ENCODE measurements at regions not wholly inside any gene's neighbourhood (a gene's known extent, or its start where the extent isn't known, plus 50 kb on each side); places are given as distances from the start of the nearest gene placed in this dataset.

DNA sequence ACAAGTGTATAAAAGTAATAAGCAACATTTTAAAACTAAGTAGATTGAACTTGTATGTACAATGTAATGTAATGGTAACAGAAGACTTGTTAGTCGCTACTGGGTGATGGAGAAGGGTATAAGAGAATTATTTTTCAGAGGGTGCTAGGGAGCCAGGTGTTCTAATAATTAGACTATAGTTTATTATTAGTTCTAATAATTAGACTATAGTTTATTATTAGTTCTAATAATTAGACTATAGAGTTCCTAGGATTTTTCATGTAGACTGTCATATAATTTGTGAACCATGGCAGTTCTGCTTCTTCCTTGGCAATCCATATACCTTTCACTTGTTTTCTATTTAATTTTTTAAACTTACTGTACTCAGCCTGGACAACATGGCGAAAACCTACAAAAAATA is 117.3 kb upstream of the TSPAN5 start:
- Mint-ChIP-seq H3K9me3 (no peaks in the 10 kb centered on the region), H3K4me3 (no peak overlapping the region), H3K27ac (no peak overlapping the region), H3K27me3 (ENCODE audit: insufficient read depth, low read depth) (peaks cover 4% of the 10 kb centered on the region), H3K4me1 (peaks cover 4% of the 10 kb centered on the region), H3K36me3 (no peaks in the 10 kb centered on the region)
- DNase-seq (ENCODE audit: low spot score), result no peak
- H3F3A ChIP-seq (ENCODE audit: low read depth), result no peaks in the 10 kb centered on the region
- no peaks in the 10 kb centered on the region for H3K27me3 ChIP-seq
- H4K20me1 ChIP-seq (ENCODE audit: low read depth), result no peaks in the 10 kb centered on the region
- H3K79me2 ChIP-seq (ENCODE audit: low read depth), result no peaks in the 10 kb centered on the region
- no peak overlapping the region for H3K4me2 ChIP-seq
- no peaks in the 10 kb centered on the region for H3K9me3 ChIP-seq (ENCODE audit: low read depth)
- H3K9ac ChIP-seq, result no peak overlapping the region
- H3K27ac ChIP-seq, result no peak overlapping the region
- peaks cover 7% of the 10 kb centered on the region for H3K4me1 ChIP-seq
- no peak overlapping the region for H3K4me3 ChIP-seq
- no peaks in the 10 kb centered on the region for H3K36me3 ChIP-seq
- TF ChIP-seq EZH2 (IDR thresholded peaks at IDR 0.05) (no peak), EZH2phosphoT487 (IDR thresholded peaks at IDR 0.05) (no peak)
- TF ChIP-seq, protein P1, sequence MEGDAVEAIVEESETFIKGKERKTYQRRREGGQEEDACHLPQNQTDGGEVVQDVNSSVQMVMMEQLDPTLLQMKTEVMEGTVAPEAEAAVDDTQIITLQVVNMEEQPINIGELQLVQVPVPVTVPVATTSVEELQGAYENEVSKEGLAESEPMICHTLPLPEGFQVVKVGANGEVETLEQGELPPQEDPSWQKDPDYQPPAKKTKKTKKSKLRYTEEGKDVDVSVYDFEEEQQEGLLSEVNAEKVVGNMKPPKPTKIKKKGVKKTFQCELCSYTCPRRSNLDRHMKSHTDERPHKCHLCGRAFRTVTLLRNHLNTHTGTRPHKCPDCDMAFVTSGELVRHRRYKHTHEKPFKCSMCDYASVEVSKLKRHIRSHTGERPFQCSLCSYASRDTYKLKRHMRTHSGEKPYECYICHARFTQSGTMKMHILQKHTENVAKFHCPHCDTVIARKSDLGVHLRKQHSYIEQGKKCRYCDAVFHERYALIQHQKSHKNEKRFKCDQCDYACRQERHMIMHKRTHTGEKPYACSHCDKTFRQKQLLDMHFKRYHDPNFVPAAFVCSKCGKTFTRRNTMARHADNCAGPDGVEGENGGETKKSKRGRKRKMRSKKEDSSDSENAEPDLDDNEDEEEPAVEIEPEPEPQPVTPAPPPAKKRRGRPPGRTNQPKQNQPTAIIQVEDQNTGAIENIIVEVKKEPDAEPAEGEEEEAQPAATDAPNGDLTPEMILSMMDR (IDR thresholded peaks at IDR 0.05), result no peak
- no peak overlapping the region for H2AFZ ChIP-seq (replicated peaks)

DNA sequence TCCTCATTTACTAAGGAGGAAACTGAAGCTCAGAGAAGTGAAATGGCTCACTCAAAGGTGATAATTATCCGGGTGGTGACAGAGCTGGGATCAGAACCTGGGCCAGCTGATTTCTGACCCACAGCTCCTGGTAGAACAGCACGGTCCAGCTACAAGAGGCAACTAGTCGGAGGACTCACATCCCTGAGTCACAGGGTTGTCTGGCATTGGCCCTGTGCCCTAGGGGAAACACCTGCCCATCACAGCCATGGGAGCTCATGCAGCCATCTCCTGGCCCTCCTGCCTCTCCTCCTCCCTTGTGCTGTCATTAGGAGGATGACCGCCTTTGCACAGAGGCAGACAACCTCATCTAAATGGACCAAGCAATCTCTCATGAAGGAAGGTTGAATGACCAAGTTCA is 115.2 kb upstream of the TSPAN5 start:
- peaks cover 2% of the 10 kb centered on the region for H3K27me3 Mint-ChIP-seq (ENCODE audit: insufficient read depth, low read depth)
- H2AFZ ChIP-seq (replicated peaks), result no peak overlapping the region
- no peaks in the 10 kb centered on the region for H3K4me1 Mint-ChIP-seq
- no peaks in the 10 kb centered on the region for H3K9me3 ChIP-seq (ENCODE audit: low read depth)
- no peaks in the 10 kb centered on the region for H3F3A ChIP-seq (ENCODE audit: low read depth)
- no peaks in the 10 kb centered on the region for H3K36me3 Mint-ChIP-seq
- H3K79me2 ChIP-seq (ENCODE audit: low read depth), result no peaks in the 10 kb centered on the region
- H4K20me1 ChIP-seq (ENCODE audit: low read depth), result no peaks in the 10 kb centered on the region
- no peak for DNase-seq (ENCODE audit: low spot score)
- H3K9me3 Mint-ChIP-seq, result peaks cover 4% of the 10 kb centered on the region
- no peak overlapping the region for H3K4me2 ChIP-seq
- H3K27ac ChIP-seq, result no peak overlapping the region
- no peak overlapping the region for H3K4me3 Mint-ChIP-seq
- no peak for TF ChIP-seq EZH2 (IDR thresholded peaks at IDR 0.05)
- TF ChIP-seq, protein P1 (IDR thresholded peaks at IDR 0.05), result no peak
- TF ChIP-seq EZH2phosphoT487 (IDR thresholded peaks at IDR 0.05), result no peak
- H3K27ac Mint-ChIP-seq, result no peak overlapping the region
- H3K4me1 ChIP-seq, result peaks cover 7% of the 10 kb centered on the region
- H3K36me3 ChIP-seq, result no peaks in the 10 kb centered on the region
- no peak overlapping the region for H3K4me3 ChIP-seq
- no peak overlapping the region for H3K9ac ChIP-seq
- H3K27me3 ChIP-seq, result no peaks in the 10 kb centered on the region

DNA sequence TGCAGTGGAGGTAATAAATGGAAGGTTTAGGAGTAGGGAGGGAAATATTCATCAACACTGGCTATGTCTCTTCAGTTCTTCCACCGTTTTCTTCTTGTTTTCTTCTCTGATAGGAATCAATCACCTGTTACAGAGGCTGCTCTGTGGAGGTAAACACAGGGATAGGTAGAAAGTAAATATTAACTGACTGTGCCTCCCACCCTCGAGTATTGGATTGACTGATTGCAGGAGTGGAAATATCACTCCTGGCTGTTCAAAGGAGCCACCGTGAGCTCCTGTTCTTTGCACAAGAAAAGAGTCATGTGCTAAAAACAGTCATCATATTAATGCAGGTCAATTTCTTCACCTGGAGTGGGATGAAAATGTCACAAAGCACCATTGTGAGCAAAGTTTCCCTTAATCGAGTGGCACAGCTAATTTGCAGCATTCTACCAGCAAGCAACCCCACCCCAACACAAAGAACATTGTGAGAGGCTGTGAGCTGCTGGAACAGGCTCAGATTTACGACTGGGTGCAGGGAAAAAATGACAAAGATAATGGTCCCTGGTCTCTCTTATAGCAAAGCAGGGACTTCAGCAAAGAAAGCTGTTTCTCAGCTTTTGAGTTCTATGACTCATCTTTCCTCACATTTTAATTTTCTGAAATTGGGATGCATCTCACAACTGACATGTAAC is 113.7 kb upstream of the TSPAN5 start:
- peak overlapping the region; percentile 74 for H2AFZ ChIP-seq (replicated peaks)
- no peaks in the 10 kb centered on the region for H3K27me3 ChIP-seq
- Mint-ChIP-seq H3K27me3 (ENCODE audit: insufficient read depth, low read depth) (peaks cover 2% of the 10 kb centered on the region), H3K9me3 (peaks cover 9% of the 10 kb centered on the region), H3K4me3 (no peak overlapping the region), H3K27ac (no peak overlapping the region), H3K36me3 (peaks cover 3% of the 10 kb centered on the region), H3K4me1 (no peaks in the 10 kb centered on the region)
- no peaks in the 10 kb centered on the region for H3K79me2 ChIP-seq (ENCODE audit: low read depth)
- H4K20me1 ChIP-seq (ENCODE audit: low read depth), result no peaks in the 10 kb centered on the region
- no peak overlapping the region for H3K27ac ChIP-seq
- DNase-seq (ENCODE audit: low spot score), result no peak
- H3K4me3 ChIP-seq, result no peak overlapping the region
- H3K9me3 ChIP-seq (ENCODE audit: low read depth), result no peaks in the 10 kb centered on the region
- TF ChIP-seq, protein P1 (IDR thresholded peaks at IDR 0.05), result no peak
- no peak overlapping the region for H3K9ac ChIP-seq
- no peaks in the 10 kb centered on the region for H3F3A ChIP-seq (ENCODE audit: low read depth)
- H3K36me3 ChIP-seq, result no peaks in the 10 kb centered on the region
- no peak overlapping the region for H3K4me2 ChIP-seq
- peaks cover 7% of the 10 kb centered on the region for H3K4me1 ChIP-seq
